ENCODE measurements at regions not wholly inside any gene's neighbourhood (a gene's known extent, or its start where the extent isn't known, plus 50 kb on each side); places are given as distances from the start of the nearest gene placed in this dataset.

DNA sequence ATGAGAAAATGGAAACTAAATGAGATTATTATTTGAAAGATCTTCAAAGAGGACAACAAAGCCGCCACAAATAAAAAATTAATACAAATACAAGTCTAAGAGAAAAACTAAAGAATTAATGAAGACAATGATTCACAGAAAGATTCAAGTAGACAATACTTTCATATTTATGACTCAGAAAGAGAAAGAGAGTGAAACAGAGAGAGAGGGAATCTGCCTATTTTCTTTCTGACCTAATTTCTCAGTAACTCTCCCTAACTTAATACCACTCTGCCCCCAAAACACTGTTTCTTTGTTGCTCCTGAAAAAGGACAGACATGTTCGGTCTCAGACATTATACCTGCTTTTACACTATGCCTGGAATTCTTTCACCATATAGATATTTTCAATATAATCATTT is 259.1 kb downstream of the SLC6A15 start:
- H3K9ac ChIP-seq (ENCODE audit: low read depth in 1 of 2, low read length in 2 of 2) = no peak overlapping the region

DNA sequence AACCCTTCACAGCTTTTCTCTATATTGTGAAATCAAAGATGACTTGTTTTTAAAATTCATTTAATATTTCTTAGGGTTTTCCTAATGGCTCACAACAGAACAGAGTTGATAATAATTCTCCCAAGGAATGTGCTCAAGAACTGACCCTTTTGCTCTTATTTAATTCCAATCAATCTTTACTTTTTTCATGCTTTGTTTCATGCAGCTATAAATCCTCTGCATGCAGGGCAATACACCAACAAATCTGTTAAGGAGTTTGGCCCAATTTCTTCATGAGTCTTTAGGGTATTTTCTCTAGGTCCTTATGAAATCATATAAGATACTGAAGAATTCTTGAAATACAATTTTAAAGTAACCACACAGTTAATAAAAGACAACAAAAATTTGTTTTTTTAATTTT is 264.2 kb downstream of the SLC6A15 start:
- H3K27me3 ChIP-seq (ENCODE audit: control insufficient read depth in 2 of 2, insufficient read depth in 2 of 2, low read length in 2 of 2) = no peaks in the 10 kb centered on the region
- H3K9ac ChIP-seq (ENCODE audit: low read depth in 1 of 2, low read length in 2 of 2) = no peak overlapping the region
- H3K36me3 ChIP-seq (ENCODE audit: control insufficient read depth in 2 of 2, insufficient read depth in 2 of 2, low read length in 2 of 2) = no peaks in the 10 kb centered on the region
- no peak overlapping the region for H3K27ac ChIP-seq (ENCODE audit: low read depth in 2 of 2, low read length in 2 of 2)
- H3K4me1 ChIP-seq (ENCODE audit: control insufficient read depth in 2 of 2, insufficient read depth in 2 of 2, low read length in 2 of 2) = no peaks in the 10 kb centered on the region
- no peak overlapping the region for H3K4me3 ChIP-seq (ENCODE audit: low read length in 2 of 2)
- no peaks in the 10 kb centered on the region for H3K9me3 ChIP-seq (ENCODE audit: control insufficient read depth in 2 of 2, low read length in 2 of 2)

More for the DNA sequence above, 259.1 kb downstream of the SLC6A15 start:
- Histone ChIP-seq H3K27me3 (ENCODE audit: control insufficient read depth in 2 of 2, insufficient read depth in 2 of 2, low read length in 2 of 2) (no peaks in the 10 kb centered on the region), H3K4me1 (ENCODE audit: control insufficient read depth in 2 of 2, insufficient read depth in 2 of 2, low read length in 2 of 2) (no peaks in the 10 kb centered on the region), H3K4me3 (ENCODE audit: low read length in 2 of 2) (no peak overlapping the region), H3K36me3 (ENCODE audit: control insufficient read depth in 2 of 2, insufficient read depth in 2 of 2, low read length in 2 of 2) (no peaks in the 10 kb centered on the region), H3K27ac (ENCODE audit: low read depth in 2 of 2, low read length in 2 of 2) (no peak overlapping the region), H3K9me3 (ENCODE audit: control insufficient read depth in 2 of 2, low read length in 2 of 2) (no peaks in the 10 kb centered on the region)

DNA sequence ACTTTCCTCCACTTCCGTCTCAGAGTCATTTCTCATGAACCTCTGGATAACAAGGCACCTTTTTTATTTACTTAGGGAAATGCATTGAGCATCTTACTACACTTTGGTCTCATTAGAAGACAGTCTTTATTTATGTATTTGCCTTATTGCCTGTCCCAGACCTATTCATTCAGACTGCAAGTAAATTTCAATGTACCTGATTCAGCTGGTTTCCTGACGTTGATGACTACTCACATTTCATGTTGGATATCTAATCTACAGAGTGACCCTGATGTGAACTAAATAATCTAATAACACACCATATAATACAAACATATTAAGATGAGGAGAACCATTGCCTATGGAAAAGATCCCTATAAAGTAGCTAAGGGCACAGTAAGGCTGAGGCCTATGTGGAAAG is 267.7 kb downstream of the SLC6A15 start:
- Histone ChIP-seq H3K9ac (ENCODE audit: low read depth in 1 of 2, low read length in 2 of 2) (no peak overlapping the region), H3K36me3 (ENCODE audit: control insufficient read depth in 2 of 2, insufficient read depth in 2 of 2, low read length in 2 of 2) (no peaks in the 10 kb centered on the region), H3K9me3 (ENCODE audit: control insufficient read depth in 2 of 2, low read length in 2 of 2) (no peaks in the 10 kb centered on the region), H3K4me1 (ENCODE audit: control insufficient read depth in 2 of 2, insufficient read depth in 2 of 2, low read length in 2 of 2) (no peaks in the 10 kb centered on the region), H3K27ac (ENCODE audit: low read depth in 2 of 2, low read length in 2 of 2) (no peak overlapping the region), H3K4me3 (ENCODE audit: low read length in 2 of 2) (no peak overlapping the region), H3K27me3 (ENCODE audit: control insufficient read depth in 2 of 2, insufficient read depth in 2 of 2, low read length in 2 of 2) (no peaks in the 10 kb centered on the region)

DNA sequence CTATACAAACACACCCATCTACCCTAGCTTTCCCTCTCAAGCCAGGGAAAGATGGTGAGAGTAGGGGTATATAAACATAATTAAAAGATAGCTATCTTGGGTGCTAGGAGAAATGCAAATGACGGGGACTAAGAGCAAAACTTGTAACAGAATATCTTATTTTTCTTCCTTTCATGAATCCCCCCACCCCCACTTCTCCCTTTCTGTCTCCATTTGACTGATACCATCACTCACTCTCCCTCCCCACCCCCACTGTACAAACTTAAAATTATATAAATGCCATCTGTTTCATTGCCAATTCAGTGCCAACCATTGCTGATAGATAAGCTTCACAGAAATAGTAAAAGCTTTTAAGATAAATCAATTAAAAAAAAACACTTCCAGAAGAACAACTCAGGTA is 268.6 kb downstream of the SLC6A15 start:
- Histone ChIP-seq H3K9ac (ENCODE audit: low read depth in 1 of 2, low read length in 2 of 2) (no peak overlapping the region), H3K27ac (ENCODE audit: low read depth in 2 of 2, low read length in 2 of 2) (no peak overlapping the region), H3K9me3 (ENCODE audit: control insufficient read depth in 2 of 2, low read length in 2 of 2) (no peaks in the 10 kb centered on the region), H3K27me3 (ENCODE audit: control insufficient read depth in 2 of 2, insufficient read depth in 2 of 2, low read length in 2 of 2) (no peaks in the 10 kb centered on the region), H3K4me3 (ENCODE audit: low read length in 2 of 2) (no peak overlapping the region), H3K36me3 (ENCODE audit: control insufficient read depth in 2 of 2, insufficient read depth in 2 of 2, low read length in 2 of 2) (no peaks in the 10 kb centered on the region), H3K4me1 (ENCODE audit: control insufficient read depth in 2 of 2, insufficient read depth in 2 of 2, low read length in 2 of 2) (no peaks in the 10 kb centered on the region)

DNA sequence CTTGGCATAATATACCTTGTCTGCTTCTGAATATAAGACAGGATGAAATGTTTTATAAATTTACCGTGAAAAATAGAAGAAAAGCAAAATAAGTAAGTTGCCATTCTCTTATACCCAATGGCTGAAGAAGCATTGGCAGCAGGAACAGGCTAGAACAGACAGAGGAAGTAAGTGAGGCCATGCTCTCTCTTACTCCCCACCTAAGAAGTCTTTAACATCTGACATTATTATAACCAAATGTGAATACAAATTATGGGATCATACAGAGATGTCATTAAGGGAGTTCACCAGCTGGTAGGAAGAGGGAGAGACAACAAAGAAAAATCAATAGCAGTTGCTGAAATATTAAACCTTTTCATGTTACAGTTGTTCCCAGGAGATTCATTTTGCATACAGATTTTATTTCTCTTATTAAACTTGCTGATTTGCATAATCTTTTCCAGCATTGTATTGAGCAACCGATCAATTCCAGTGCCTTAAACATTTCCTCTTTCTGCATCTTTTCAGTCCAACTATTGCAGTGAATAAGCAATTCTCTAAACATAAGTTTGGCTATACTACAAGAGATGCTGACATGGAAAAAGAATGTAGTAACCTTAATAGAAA is 270.6 kb downstream of the SLC6A15 start:
- no peaks in the 10 kb centered on the region for H3K4me1 ChIP-seq (ENCODE audit: control insufficient read depth in 2 of 2, insufficient read depth in 2 of 2, low read length in 2 of 2)
- no peaks in the 10 kb centered on the region for H3K27me3 ChIP-seq (ENCODE audit: control insufficient read depth in 2 of 2, insufficient read depth in 2 of 2, low read length in 2 of 2)
- no peak overlapping the region for H3K27ac ChIP-seq (ENCODE audit: low read depth in 2 of 2, low read length in 2 of 2)
- no peaks in the 10 kb centered on the region for H3K9me3 ChIP-seq (ENCODE audit: control insufficient read depth in 2 of 2, low read length in 2 of 2)
- no peaks in the 10 kb centered on the region for H3K36me3 ChIP-seq (ENCODE audit: control insufficient read depth in 2 of 2, insufficient read depth in 2 of 2, low read length in 2 of 2)
- no peak overlapping the region for H3K9ac ChIP-seq (ENCODE audit: low read depth in 1 of 2, low read length in 2 of 2)
- no peak overlapping the region for H3K4me3 ChIP-seq (ENCODE audit: low read length in 2 of 2)

DNA sequence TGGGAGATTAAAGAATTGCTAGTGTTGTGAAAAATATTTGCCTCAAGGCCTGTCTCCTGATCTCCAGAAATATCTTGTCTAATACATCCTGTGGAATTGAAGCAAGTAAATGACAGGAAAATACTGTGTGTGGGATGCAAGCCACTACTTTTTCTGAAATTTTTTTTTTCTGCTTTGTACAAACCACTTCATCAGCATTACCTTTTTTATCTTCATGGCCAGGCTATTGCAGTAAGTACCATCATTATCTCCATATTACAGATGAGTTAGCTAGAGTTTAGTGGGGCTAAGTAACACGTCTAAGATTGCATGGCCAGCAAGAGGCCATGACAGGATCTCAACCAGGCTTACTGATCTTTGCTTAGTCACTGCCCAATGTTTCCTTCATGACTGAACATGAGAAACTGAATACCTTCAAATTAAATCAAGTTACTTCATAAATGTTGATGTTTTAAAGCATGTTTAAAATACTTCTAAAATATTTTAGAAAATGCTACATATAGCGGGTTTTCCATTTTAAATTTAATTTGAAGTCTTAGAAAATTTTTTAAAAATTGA is 273.7 kb downstream of the SLC6A15 start:
- H3K36me3 ChIP-seq (ENCODE audit: control insufficient read depth in 2 of 2, insufficient read depth in 2 of 2, low read length in 2 of 2) = no peaks in the 10 kb centered on the region
- H3K4me1 ChIP-seq (ENCODE audit: control insufficient read depth in 2 of 2, insufficient read depth in 2 of 2, low read length in 2 of 2) = no peaks in the 10 kb centered on the region
- H3K9ac ChIP-seq (ENCODE audit: low read depth in 1 of 2, low read length in 2 of 2) = no peak overlapping the region
- H3K4me3 ChIP-seq (ENCODE audit: low read length in 2 of 2) = no peak overlapping the region
- H3K27me3 ChIP-seq (ENCODE audit: control insufficient read depth in 2 of 2, insufficient read depth in 2 of 2, low read length in 2 of 2) = no peaks in the 10 kb centered on the region
- no peak overlapping the region for H3K27ac ChIP-seq (ENCODE audit: low read depth in 2 of 2, low read length in 2 of 2)
- no peaks in the 10 kb centered on the region for H3K9me3 ChIP-seq (ENCODE audit: control insufficient read depth in 2 of 2, low read length in 2 of 2)

DNA sequence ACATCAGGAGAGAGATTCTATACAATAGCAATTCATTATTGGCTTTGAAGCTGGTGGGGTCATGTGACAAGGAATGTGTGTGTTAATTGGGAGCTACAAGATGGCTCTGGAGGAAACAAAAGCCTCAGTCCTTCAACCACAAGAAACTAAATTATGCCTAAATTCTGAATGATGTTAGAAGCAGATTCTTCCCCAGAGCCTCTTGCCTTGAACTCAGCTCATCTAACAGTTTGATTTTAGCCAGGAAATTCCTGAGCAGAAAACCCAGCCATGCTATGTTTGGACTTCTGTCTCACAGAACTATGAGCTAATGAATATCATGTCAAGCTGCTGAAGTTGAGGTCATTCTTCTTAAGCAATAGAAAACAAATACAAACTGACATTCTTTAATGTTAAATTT is 274.7 kb downstream of the SLC6A15 start:
- H3K9ac ChIP-seq (ENCODE audit: low read depth in 1 of 2, low read length in 2 of 2) = no peak overlapping the region
- H3K9me3 ChIP-seq (ENCODE audit: control insufficient read depth in 2 of 2, low read length in 2 of 2) = no peaks in the 10 kb centered on the region
- no peak overlapping the region for H3K27ac ChIP-seq (ENCODE audit: low read depth in 2 of 2, low read length in 2 of 2)

DNA sequence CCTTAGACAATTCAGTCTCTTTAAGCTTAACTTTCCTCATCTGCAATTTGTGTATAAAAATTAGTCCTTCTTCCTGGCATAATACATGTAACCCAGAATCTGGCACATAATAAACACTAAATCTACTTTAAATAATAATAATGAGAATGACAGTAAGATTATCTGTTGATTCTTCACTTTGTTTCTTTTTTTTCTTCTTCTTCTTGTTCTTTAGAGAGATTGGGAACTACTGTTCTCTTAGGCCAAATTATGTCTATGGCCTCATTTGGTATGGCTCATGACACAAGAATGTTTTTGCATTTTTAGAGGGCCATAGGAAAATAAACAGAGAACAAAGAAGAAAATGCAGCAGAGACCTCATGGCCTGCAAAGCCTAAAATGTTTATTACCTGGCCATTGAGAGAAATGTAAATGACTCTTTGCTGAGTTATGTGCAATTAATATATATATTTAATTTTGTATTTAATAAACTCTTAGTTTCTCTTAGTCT is 275.8 kb downstream of the SLC6A15 start:
- Histone ChIP-seq H3K36me3 (ENCODE audit: control insufficient read depth in 2 of 2, insufficient read depth in 2 of 2, low read length in 2 of 2) (no peaks in the 10 kb centered on the region), H3K9me3 (ENCODE audit: control insufficient read depth in 2 of 2, low read length in 2 of 2) (no peaks in the 10 kb centered on the region), H3K27ac (ENCODE audit: low read depth in 2 of 2, low read length in 2 of 2) (no peak overlapping the region), H3K9ac (ENCODE audit: low read depth in 1 of 2, low read length in 2 of 2) (no peak overlapping the region), H3K4me3 (ENCODE audit: low read length in 2 of 2) (no peak overlapping the region), H3K4me1 (ENCODE audit: control insufficient read depth in 2 of 2, insufficient read depth in 2 of 2, low read length in 2 of 2) (no peaks in the 10 kb centered on the region), H3K27me3 (ENCODE audit: control insufficient read depth in 2 of 2, insufficient read depth in 2 of 2, low read length in 2 of 2) (no peaks in the 10 kb centered on the region)

More for the DNA sequence above, 274.7 kb downstream of the SLC6A15 start:
- Histone ChIP-seq H3K27me3 (ENCODE audit: control insufficient read depth in 2 of 2, insufficient read depth in 2 of 2, low read length in 2 of 2) (no peaks in the 10 kb centered on the region), H3K36me3 (ENCODE audit: control insufficient read depth in 2 of 2, insufficient read depth in 2 of 2, low read length in 2 of 2) (no peaks in the 10 kb centered on the region), H3K4me1 (ENCODE audit: control insufficient read depth in 2 of 2, insufficient read depth in 2 of 2, low read length in 2 of 2) (no peaks in the 10 kb centered on the region), H3K4me3 (ENCODE audit: low read length in 2 of 2) (no peak overlapping the region)

DNA sequence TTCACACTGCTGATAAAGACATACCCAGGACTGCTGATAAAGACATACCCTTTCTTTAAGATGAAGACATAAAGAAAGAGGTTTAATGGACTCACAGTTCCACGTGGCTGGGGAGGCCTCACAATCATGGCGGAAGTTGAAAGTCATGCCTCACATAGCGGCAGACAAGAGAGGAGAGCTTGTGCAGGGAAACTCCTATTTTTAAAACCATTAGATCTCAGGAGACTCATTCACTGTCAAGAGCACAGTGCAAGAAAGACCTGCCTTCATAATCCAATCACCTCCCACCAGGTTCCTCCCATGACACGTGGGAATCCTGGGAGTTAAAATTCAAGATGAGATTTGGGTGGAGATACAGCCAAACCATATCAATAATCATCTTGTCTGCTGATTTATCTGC is 278.1 kb downstream of the SLC6A15 start:
- H3K36me3 ChIP-seq (ENCODE audit: control insufficient read depth in 2 of 2, insufficient read depth in 2 of 2, low read length in 2 of 2) = no peaks in the 10 kb centered on the region
- H3K27ac ChIP-seq (ENCODE audit: low read depth in 2 of 2, low read length in 2 of 2) = no peak overlapping the region
- no peak overlapping the region for H3K9ac ChIP-seq (ENCODE audit: low read depth in 1 of 2, low read length in 2 of 2)
- H3K4me1 ChIP-seq (ENCODE audit: control insufficient read depth in 2 of 2, insufficient read depth in 2 of 2, low read length in 2 of 2) = no peaks in the 10 kb centered on the region
- no peak overlapping the region for H3K4me3 ChIP-seq (ENCODE audit: low read length in 2 of 2)
- H3K27me3 ChIP-seq (ENCODE audit: control insufficient read depth in 2 of 2, insufficient read depth in 2 of 2, low read length in 2 of 2) = no peaks in the 10 kb centered on the region
- no peaks in the 10 kb centered on the region for H3K9me3 ChIP-seq (ENCODE audit: control insufficient read depth in 2 of 2, low read length in 2 of 2)

DNA sequence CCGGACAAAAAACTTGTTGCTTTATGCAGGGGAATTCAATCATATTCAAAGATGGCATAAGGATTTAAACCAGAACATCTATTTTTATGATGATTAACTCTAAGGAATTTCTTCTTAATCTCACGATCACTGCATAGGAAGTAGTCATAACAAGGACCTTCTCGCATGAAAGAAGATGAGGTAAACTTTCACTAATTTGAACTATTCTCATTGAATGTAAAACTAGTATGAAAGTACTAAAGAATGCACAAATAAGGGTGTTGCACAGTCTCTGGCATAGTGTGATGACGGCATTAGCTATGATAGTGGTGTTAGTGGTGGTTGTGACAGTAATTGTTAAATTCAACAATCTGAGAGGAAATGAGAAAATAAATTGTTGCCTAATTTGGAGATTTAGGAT is 280.0 kb downstream of the SLC6A15 start:
- H3K27me3 ChIP-seq (ENCODE audit: control insufficient read depth in 2 of 2, insufficient read depth in 2 of 2, low read length in 2 of 2) = no peaks in the 10 kb centered on the region
- no peaks in the 10 kb centered on the region for H3K4me1 ChIP-seq (ENCODE audit: control insufficient read depth in 2 of 2, insufficient read depth in 2 of 2, low read length in 2 of 2)
- H3K36me3 ChIP-seq (ENCODE audit: control insufficient read depth in 2 of 2, insufficient read depth in 2 of 2, low read length in 2 of 2) = no peaks in the 10 kb centered on the region
- no peak overlapping the region for H3K9ac ChIP-seq (ENCODE audit: low read depth in 1 of 2, low read length in 2 of 2)
- no peak overlapping the region for H3K4me3 ChIP-seq (ENCODE audit: low read length in 2 of 2)
- no peak overlapping the region for H3K27ac ChIP-seq (ENCODE audit: low read depth in 2 of 2, low read length in 2 of 2)
- H3K9me3 ChIP-seq (ENCODE audit: control insufficient read depth in 2 of 2, low read length in 2 of 2) = no peaks in the 10 kb centered on the region
